SH-SY5Y (cell line): ENCODE measurements at regions not wholly inside any gene's neighbourhood (a gene's known extent, or its start where the extent isn't known, plus 50 kb on each side); places are given as distances from the start of the nearest gene placed in this dataset.

Experiments used
- GATA2 ChIP-seq: IDR thresholded peaks from 2 replicates; pipeline ENCODE4 v1.6.1; 2011; ENCODE audit warnings: mild to moderate bottlenecking, low read depth, low read length
- GATA3 ChIP-seq: IDR thresholded peaks from 2 replicates; pipeline ENCODE4 v1.6.1; 2011; ENCODE audit warnings: low read depth, mild to moderate bottlenecking, low read length, moderate library complexity

- TF ChIP-seq GATA3 = no peak
- no peak for TF ChIP-seq GATA2
Observed at GRCh38 chr5:110304176-110304575, 422.3 kb downstream of the TMEM232 start.

GRCh38 chr5:110306650-110307049 is 419.8 kb downstream of the TMEM232 start:
- TF ChIP-seq GATA3 (no peak), GATA2 (no peak)

GRCh38 chr5:110309222-110309621 is 417.2 kb downstream of the TMEM232 start:
- TF ChIP-seq GATA2 (no peak), GATA3 (no peak)

GRCh38 chr5:110321117-110321516 is 405.4 kb downstream of the TMEM232 start:
- TF ChIP-seq GATA3 = no peak
- no peak for TF ChIP-seq GATA2

- TF ChIP-seq GATA2 = no peak
- TF ChIP-seq GATA3 = no peak
Observed at GRCh38 chr5:110323357-110323756, 403.1 kb downstream of the TMEM232 start.

GRCh38 chr5:110323832-110324231 is 402.6 kb downstream of the TMEM232 start:
- TF ChIP-seq GATA2 (no peak), GATA3 (no peak)

- TF ChIP-seq GATA3 (no peak), GATA2 (no peak)
Observed at GRCh38 chr5:110324876-110325275, 401.6 kb downstream of the TMEM232 start.

GRCh38 chr5:110329955-110330525 is 396.4 kb downstream of the TMEM232 start:
- TF ChIP-seq GATA2 (peak; percentile 83), GATA3 (peak; percentile 50)

- TF ChIP-seq GATA2 (no peak), GATA3 (no peak)
Observed at GRCh38 chr5:110333384-110333783, 393.1 kb downstream of the TMEM232 start.

- TF ChIP-seq GATA2 (no peak), GATA3 (no peak)
Observed at GRCh38 chr5:110335361-110336066, 391.0 kb downstream of the TMEM232 start.

GRCh38 chr5:110338341-110339083 is 388.0 kb downstream of the TMEM232 start:
- no peak for TF ChIP-seq GATA2
- no peak for TF ChIP-seq GATA3

- no peak for TF ChIP-seq GATA2
- no peak for TF ChIP-seq GATA3
Observed at GRCh38 chr5:110339399-110339798, 387.1 kb downstream of the TMEM232 start.

GRCh38 chr5:110341836-110342235 is 384.6 kb downstream of the TMEM232 start:
- no peak for TF ChIP-seq GATA2
- TF ChIP-seq GATA3 = no peak

GRCh38 chr5:110342683-110343082 is 383.8 kb downstream of the TMEM232 start:
- TF ChIP-seq GATA2 (no peak), GATA3 (no peak)

- TF ChIP-seq GATA2 (no peak), GATA3 (no peak)
Observed at GRCh38 chr5:110343616-110344015, 382.9 kb downstream of the TMEM232 start.
